ENCODE measurements at regions not wholly inside any gene's neighbourhood (a gene's known extent, or its start where the extent isn't known, plus 50 kb on each side); places are given as distances from the start of the nearest gene placed in this dataset.
"Not testable (repeated sequence)": the region's sequence is repeated elsewhere in the genome, so short reads cannot be mapped to it uniquely, and the experiment has no call there.

DNA sequence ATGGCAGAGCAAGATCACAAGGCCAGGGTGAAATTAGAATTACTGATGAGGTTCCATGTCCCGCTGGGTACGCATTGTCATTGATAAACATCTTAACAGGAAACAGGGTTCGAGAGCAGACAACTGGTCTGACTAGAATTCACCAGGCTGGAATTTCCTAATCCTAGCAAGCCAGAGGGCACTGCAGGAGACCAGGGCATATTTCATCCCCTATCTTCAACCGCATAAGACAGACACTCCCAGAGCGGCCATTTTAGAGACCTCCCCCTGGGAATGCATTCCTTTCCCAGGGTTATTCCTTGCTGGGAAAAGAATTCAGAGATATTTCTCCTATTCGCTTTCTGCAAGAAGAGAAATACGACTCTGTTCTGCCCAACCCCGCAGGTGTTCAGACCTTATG lies 1041.3 kb downstream of the OLFM4 start:
- TF ChIP-seq, protein P1, sequence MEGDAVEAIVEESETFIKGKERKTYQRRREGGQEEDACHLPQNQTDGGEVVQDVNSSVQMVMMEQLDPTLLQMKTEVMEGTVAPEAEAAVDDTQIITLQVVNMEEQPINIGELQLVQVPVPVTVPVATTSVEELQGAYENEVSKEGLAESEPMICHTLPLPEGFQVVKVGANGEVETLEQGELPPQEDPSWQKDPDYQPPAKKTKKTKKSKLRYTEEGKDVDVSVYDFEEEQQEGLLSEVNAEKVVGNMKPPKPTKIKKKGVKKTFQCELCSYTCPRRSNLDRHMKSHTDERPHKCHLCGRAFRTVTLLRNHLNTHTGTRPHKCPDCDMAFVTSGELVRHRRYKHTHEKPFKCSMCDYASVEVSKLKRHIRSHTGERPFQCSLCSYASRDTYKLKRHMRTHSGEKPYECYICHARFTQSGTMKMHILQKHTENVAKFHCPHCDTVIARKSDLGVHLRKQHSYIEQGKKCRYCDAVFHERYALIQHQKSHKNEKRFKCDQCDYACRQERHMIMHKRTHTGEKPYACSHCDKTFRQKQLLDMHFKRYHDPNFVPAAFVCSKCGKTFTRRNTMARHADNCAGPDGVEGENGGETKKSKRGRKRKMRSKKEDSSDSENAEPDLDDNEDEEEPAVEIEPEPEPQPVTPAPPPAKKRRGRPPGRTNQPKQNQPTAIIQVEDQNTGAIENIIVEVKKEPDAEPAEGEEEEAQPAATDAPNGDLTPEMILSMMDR (IDR thresholded peaks at IDR 0.05) = not testable (repeated sequence)
- TF ChIP-seq POLR2A, POLR2AphosphoS5 (IDR thresholded peaks at IDR 0.05): not testable (repeated sequence)

All from sigmoid colon (tissue), 4 donors.